Cardiac muscle cell (in vitro differentiated cells and primary cell): ENCODE measurements at regions not wholly inside any gene's neighbourhood (a gene's known extent, or its start where the extent isn't known, plus 50 kb on each side); places are given as distances from the start of the nearest gene placed in this dataset.

Source experiments
- DNase-seq, 2 donors: peaks; one replicate each; pipeline versions ENCODE4 v3.0.0 to v3.0.0-alpha.2; 2010 to 2017; ENCODE audit warnings: low read depth in 1 of 2, low spot score in 1 of 2
- H3K27ac ChIP-seq: fragments of 200-600 bp; sonication (generic); 2 replicates; pipeline ENCODE4 v1.5.1; 2016
- H3K27me3 ChIP-seq: fragments of 200-600 bp; sonication (generic); 2 replicates; pipeline ENCODE4 v1.6.0; 2016; ENCODE audit warnings: control low read depth
- H3K36me3 ChIP-seq: fragments of 200-600 bp; sonication (generic); 2 replicates; pipeline ENCODE4 v1.5.1; 2016; ENCODE audit warnings: control low read depth
- H3K4me1 ChIP-seq: fragments of 200-600 bp; sonication (generic); 2 replicates; pipeline ENCODE4 v1.8.1; 2017; ENCODE audit warnings: low read depth, mild to moderate bottlenecking, mixed run types
- H3K4me3 ChIP-seq: fragments of 200-600 bp; sonication (generic); 2 replicates; pipeline ENCODE4 v1.5.1; 2016; ENCODE audit warnings: mild to moderate bottlenecking
- H3K9me3 ChIP-seq: fragments of 200-600 bp; sonication (generic); 2 replicates; pipeline ENCODE4 v1.5.1; 2017; ENCODE audit warnings: low read depth, mild to moderate bottlenecking, control low read depth
- CTCF ChIP-seq: IDR thresholded peaks from 2 replicates; pipeline ENCODE4 v1.5.1; 2012; ENCODE audit warnings: low read depth, mild to moderate bottlenecking, low read length

- peaks cover 16% of the 10 kb centered on the region for H3K4me1 ChIP-seq
- H3K4me3 ChIP-seq = no peak overlapping the region
- peak overlapping the region; percentile 34 for H3K27ac ChIP-seq
- TF ChIP-seq CTCF = no peak
- no peak for DNase-seq
- no peaks in the 10 kb centered on the region for H3K36me3 ChIP-seq
- no peaks in the 10 kb centered on the region for H3K9me3 ChIP-seq
- H3K27me3 ChIP-seq = no peaks in the 10 kb centered on the region
Measured at GRCh38 chr1:8077602-8078001, 51.5 kb upstream of the ERRFI1 start.

- Histone ChIP-seq H3K4me1 (peaks cover 16% of the 10 kb centered on the region), H3K9me3 (no peaks in the 10 kb centered on the region), H3K4me3 (no peak overlapping the region), H3K27me3 (no peaks in the 10 kb centered on the region), H3K36me3 (no peaks in the 10 kb centered on the region), H3K27ac (peak overlapping the region; percentile 34)
- TF ChIP-seq CTCF = no peak
- peak; percentile 66 to 95 for DNase-seq
Measured at GRCh38 chr1:8077120-8077573, 51.0 kb upstream of the ERRFI1 start.

- Histone ChIP-seq H3K27ac (no peak overlapping the region), H3K4me1 (peaks cover 16% of the 10 kb centered on the region), H3K36me3 (no peaks in the 10 kb centered on the region), H3K27me3 (no peaks in the 10 kb centered on the region), H3K4me3 (no peak overlapping the region), H3K9me3 (no peaks in the 10 kb centered on the region)
- no peak for DNase-seq
- no peak for TF ChIP-seq CTCF
Measured at GRCh38 chr1:8076176-8076575, 50.1 kb upstream of the ERRFI1 start.
